ENCODE measurements at regions not wholly inside any gene's neighbourhood (a gene's known extent, or its start where the extent isn't known, plus 50 kb on each side); places are given as distances from the start of the nearest gene placed in this dataset.

DNA sequence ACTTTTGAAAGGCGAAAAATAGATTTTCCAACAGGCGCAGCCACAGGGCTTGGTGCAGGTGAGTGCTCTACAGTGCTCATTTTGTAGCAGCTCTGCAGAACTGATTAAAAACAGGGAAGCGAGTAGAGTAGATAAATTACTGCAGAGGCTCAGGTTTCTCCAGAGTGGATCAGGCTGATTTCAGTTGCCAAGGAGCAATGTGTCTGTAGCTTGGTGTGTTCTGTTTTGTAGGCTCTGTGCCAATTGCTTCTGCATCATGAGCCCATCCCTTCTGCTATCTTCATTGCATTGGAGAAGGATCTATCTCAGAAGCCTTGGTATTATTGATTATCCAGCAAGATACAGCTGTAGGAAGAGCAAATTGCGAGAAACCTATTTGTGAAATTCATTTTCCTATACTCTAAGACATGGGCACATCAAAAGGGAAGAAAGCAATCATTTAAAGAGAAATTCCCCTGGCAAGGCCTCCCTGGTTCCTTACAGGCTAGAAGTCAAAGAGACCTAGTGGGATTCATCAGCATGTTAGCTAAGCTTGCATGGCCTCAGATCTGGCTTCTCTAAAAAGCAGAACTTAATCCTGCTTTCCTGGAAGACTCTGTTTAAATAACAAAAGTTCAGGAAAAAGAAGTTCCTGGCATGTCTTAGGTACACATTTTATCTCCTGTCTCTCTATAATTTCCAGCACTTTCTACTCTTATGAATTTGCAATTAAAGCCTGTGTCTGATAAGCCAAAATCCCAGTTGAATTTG lies 432.4 kb upstream of the ATP10A start:
- Mint-ChIP-seq H3K4me1 (no peaks in the 10 kb centered on the region), H3K9me3 (ENCODE audit: insufficient read depth) (no peaks in the 10 kb centered on the region), H3K27me3 (no peaks in the 10 kb centered on the region), H3K27ac (no peak overlapping the region), H3K4me3 (no peak overlapping the region)
- DNase-seq (no peak), ATAC-seq (ENCODE audit: low read depth) (no peak)
- Histone ChIP-seq H3K27ac (ENCODE audit: low read length in 2 of 2) (no peak overlapping the region), H4K20me1 (ENCODE audit: control insufficient read depth, insufficient read depth, low read length, poor library complexity, severe bottlenecking) (no peaks in the 10 kb centered on the region), H3K9me3 (ENCODE audit: control extremely low read depth in 1 of 3, control insufficient read depth in 2 of 3, insufficient read depth in 1 of 3, low read length in 2 of 3) (peaks cover 0 to 18% (median 0%) of the 10 kb centered on the region in 3 donors), H3K4me2 (replicated peaks; ENCODE audit: low read depth, low read length, poor library complexity, severe bottlenecking) (no peak overlapping the region), H3K27me3 (replicated peaks in 1 of 4; ENCODE audit: control extremely low read depth in 1 of 4, control insufficient read depth in 3 of 4, insufficient read depth in 4 of 4, low read length in 3 of 4) (no peaks in the 10 kb centered on the region), H3K9ac (ENCODE audit: low read length) (no peak overlapping the region), H3K4me1 (ENCODE audit: control insufficient read depth in 2 of 2, insufficient read depth in 2 of 2, low read length in 2 of 2) (no peaks in the 10 kb centered on the region), H3K79me2 (ENCODE audit: control insufficient read depth, insufficient read depth, low read length) (no peaks in the 10 kb centered on the region), H3K4me3 (ENCODE audit: control extremely low read depth in 1 of 5, extremely low read depth in 1 of 5, insufficient read depth in 1 of 5, low read depth in 2 of 5, low read length in 4 of 5) (no peak overlapping the region), H2AFZ (ENCODE audit: insufficient read depth, low read depth, low read length, poor library complexity, severe bottlenecking) (no peak overlapping the region), H3K36me3 (replicated peaks in 1 of 2; ENCODE audit: control extremely low read depth in 1 of 2, control insufficient read depth in 1 of 2, extremely low read depth in 1 of 2, insufficient read depth in 2 of 2, low read length in 1 of 2) (no peaks in the 10 kb centered on the region)
- WGBS (ENCODE audit: insufficient coverage): 80% methylated on average over 3 of the region's 4 CpGs
- CTCF ChIA-PET: no interaction called here
- TF ChIP-seq EZH2 (IDR thresholded peaks at IDR 0.05; ENCODE audit: borderline replicate concordance, insufficient read depth, low read depth, low read length, poor library complexity, severe bottlenecking): no peak
- TF ChIP-seq, protein P1, sequence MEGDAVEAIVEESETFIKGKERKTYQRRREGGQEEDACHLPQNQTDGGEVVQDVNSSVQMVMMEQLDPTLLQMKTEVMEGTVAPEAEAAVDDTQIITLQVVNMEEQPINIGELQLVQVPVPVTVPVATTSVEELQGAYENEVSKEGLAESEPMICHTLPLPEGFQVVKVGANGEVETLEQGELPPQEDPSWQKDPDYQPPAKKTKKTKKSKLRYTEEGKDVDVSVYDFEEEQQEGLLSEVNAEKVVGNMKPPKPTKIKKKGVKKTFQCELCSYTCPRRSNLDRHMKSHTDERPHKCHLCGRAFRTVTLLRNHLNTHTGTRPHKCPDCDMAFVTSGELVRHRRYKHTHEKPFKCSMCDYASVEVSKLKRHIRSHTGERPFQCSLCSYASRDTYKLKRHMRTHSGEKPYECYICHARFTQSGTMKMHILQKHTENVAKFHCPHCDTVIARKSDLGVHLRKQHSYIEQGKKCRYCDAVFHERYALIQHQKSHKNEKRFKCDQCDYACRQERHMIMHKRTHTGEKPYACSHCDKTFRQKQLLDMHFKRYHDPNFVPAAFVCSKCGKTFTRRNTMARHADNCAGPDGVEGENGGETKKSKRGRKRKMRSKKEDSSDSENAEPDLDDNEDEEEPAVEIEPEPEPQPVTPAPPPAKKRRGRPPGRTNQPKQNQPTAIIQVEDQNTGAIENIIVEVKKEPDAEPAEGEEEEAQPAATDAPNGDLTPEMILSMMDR (IDR thresholded peaks at IDR 0.05): no peak
- POLR2A ChIA-PET: no interaction called here
- intact Hi-C loops (cut with micrococcal nuclease): no loop called here

DNA sequence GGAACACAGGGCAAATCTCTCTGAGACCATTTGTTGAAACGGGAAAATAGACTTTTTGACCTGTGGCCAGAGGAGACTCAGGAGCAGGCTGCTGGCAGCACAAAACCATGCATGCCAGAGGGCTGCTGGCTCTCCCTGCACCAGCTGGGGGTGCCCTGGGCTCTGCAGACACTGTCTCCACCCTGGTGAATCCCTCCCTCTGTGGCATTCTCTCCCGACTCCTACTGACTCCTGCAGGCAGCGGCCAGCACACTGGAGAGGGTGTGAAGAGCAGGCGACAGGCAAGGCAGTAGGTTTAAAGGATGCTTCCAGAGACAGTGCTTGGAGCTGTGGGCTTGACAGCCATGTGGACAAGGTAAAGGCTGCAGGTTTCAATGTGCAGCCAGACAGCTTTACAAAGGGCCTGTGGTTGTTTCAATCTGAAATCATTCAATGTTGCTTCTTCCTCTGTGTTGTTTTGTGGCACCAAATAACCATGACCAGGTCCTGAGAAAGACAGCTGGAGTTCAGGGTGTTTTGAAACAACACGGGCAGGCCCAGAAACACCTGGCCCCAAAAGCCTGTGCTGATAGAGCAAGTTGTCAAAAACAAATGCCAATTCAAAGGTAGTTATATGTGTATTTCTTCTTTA lies 431.0 kb upstream of the ATP10A start:
- intact Hi-C loops (cut with micrococcal nuclease): no loop called here
- WGBS (ENCODE audit: insufficient coverage): 67% methylated on average over 1 of the region's 5 CpGs

More for the DNA sequence above, 431.0 kb upstream of the ATP10A start:
- ChIA-PET CTCF (no interaction called here), POLR2A (no interaction called here)
- H3K4me1 Mint-ChIP-seq: no peaks in the 10 kb centered on the region
- DNase-seq (no peak), ATAC-seq (ENCODE audit: low read depth) (no peak)
- no peak overlapping the region for H3K27ac Mint-ChIP-seq
- H3K27me3 Mint-ChIP-seq: no peaks in the 10 kb centered on the region
- no peak overlapping the region for H3K27ac ChIP-seq (ENCODE audit: low read length in 2 of 2)
- no peaks in the 10 kb centered on the region for H3K36me3 ChIP-seq (replicated peaks in 1 of 2; ENCODE audit: control extremely low read depth in 1 of 2, control insufficient read depth in 1 of 2, extremely low read depth in 1 of 2, insufficient read depth in 2 of 2, low read length in 1 of 2)
- no peaks in the 10 kb centered on the region for H3K4me1 ChIP-seq (ENCODE audit: control insufficient read depth in 2 of 2, insufficient read depth in 2 of 2, low read length in 2 of 2)
- no peak overlapping the region for H3K4me3 Mint-ChIP-seq
- H3K27me3 ChIP-seq (replicated peaks in 1 of 4; ENCODE audit: control extremely low read depth in 1 of 4, control insufficient read depth in 3 of 4, insufficient read depth in 4 of 4, low read length in 3 of 4): no peaks in the 10 kb centered on the region
- no peak overlapping the region for H3K4me3 ChIP-seq (ENCODE audit: control extremely low read depth in 1 of 5, extremely low read depth in 1 of 5, insufficient read depth in 1 of 5, low read depth in 2 of 5, low read length in 4 of 5)
- no peak overlapping the region for H2AFZ ChIP-seq (ENCODE audit: insufficient read depth, low read depth, low read length, poor library complexity, severe bottlenecking)
- no peaks in the 10 kb centered on the region for H3K9me3 Mint-ChIP-seq (ENCODE audit: insufficient read depth)
- TF ChIP-seq, protein P1 (IDR thresholded peaks at IDR 0.05): no peak
- no peak for TF ChIP-seq EZH2 (IDR thresholded peaks at IDR 0.05; ENCODE audit: borderline replicate concordance, insufficient read depth, low read depth, low read length, poor library complexity, severe bottlenecking)
- H4K20me1 ChIP-seq (ENCODE audit: control insufficient read depth, insufficient read depth, low read length, poor library complexity, severe bottlenecking): no peaks in the 10 kb centered on the region
- H3K4me2 ChIP-seq (replicated peaks; ENCODE audit: low read depth, low read length, poor library complexity, severe bottlenecking): no peak overlapping the region
- no peak overlapping the region for H3K9ac ChIP-seq (ENCODE audit: low read length)
- H3K79me2 ChIP-seq (ENCODE audit: control insufficient read depth, insufficient read depth, low read length): no peaks in the 10 kb centered on the region
- peaks cover 0 to 26% (median 0%) of the 10 kb centered on the region in 3 donors for H3K9me3 ChIP-seq (ENCODE audit: control extremely low read depth in 1 of 3, control insufficient read depth in 2 of 3, insufficient read depth in 1 of 3, low read length in 2 of 3)
